Uterus (tissue), 3 donors: ENCODE measurements at regions not wholly inside any gene's neighbourhood (a gene's known extent, or its start where the extent isn't known, plus 50 kb on each side); places are given as distances from the start of the nearest gene placed in this dataset.

Source experiments
- DNase-seq, 2 donors: peaks; one replicate each; pipeline ENCODE4 v3.0.0-alpha.2; 2019 to 2020
- H3K27ac ChIP-seq, 2 donors: fragments of 200-600 bp; sonication (generic); 1 replicate in 1 of 2; 2 replicates in 1 of 2; pipeline ENCODE4 v1.5.1; 2016 to 2018
- H3K27me3 ChIP-seq, 2 donors: fragments of 200-600 bp; sonication (generic); one replicate each; pipeline ENCODE4 v1.5.1; 2018 to 2019; ENCODE audit warnings: control low read depth in 1 of 2
- H3K36me3 ChIP-seq, 2 donors: fragments of 200-600 bp; sonication (generic); one replicate each; pipeline ENCODE4 v1.5.1; 2019; ENCODE audit warnings: control low read depth in 1 of 2
- H3K4me1 ChIP-seq, 2 donors: fragments of 200-600 bp; sonication (generic); one replicate each; pipeline ENCODE4 v1.5.1; 2018 to 2019; ENCODE audit warnings: control low read depth in 1 of 2
- H3K4me3 ChIP-seq, 2 donors: fragments of 200-600 bp; sonication (generic); 1 replicate in 1 of 2; 2 replicates in 1 of 2; pipeline ENCODE4 v1.5.1; 2018 to 2019; ENCODE audit warnings: mild to moderate bottlenecking in 1 of 2
- H3K9me3 ChIP-seq, 2 donors: fragments of 200-600 bp; sonication (generic); one replicate each; pipeline ENCODE4 v1.5.1; 2019; ENCODE audit warnings: control low read depth in 1 of 2
- CTCF ChIP-seq, 4 experiments: fragments of 200-600 bp in 2 of 4; fragments of 450-650 bp in 2 of 4; sonication (generic) in 2 of 4; IDR thresholded peaks; one replicate each; pipeline ENCODE4 v1.5.1; 2016 to 2019; ENCODE audit warnings: antibody characterized with exemption in 4 of 4, mild to moderate bottlenecking in 2 of 4, moderate library complexity in 1 of 4
- POLR2A ChIP-seq, 2 donors: fragments of 450-650 bp; IDR thresholded peaks; one replicate each; pipeline ENCODE4 v1.6.1; 2016; ENCODE audit warnings: antibody characterized with exemption in 2 of 2, mild to moderate bottlenecking in 1 of 2, moderate library complexity in 1 of 2
- intact Hi-C: fragments of 100-400 bp; cut with DNase I; formaldehyde crosslinking; loops from one replicate; pipeline ENCODE4 v1.15.1; 2023; ENCODE audit warnings: low total_unique reads
- donor health status: DM: yes; HTN: yes; CAD: no.

GRCh38 chr14:62432955-62433354 is 612.3 kb downstream of the KCNH5 start:
- DNase-seq, result no peak
- Histone ChIP-seq H3K4me3 (no peak overlapping the region), H3K4me1 (no peaks in the 10 kb centered on the region), H3K36me3 (no peaks in the 10 kb centered on the region), H3K27me3 (no peaks in the 10 kb centered on the region), H3K9me3 (no peaks in the 10 kb centered on the region), H3K27ac (no peak overlapping the region)
- TF ChIP-seq CTCF (IDR thresholded peaks at IDR 0.05) (no peak), POLR2A (IDR thresholded peaks at IDR 0.05) (no peak)
- intact Hi-C loops, result no loop called here

GRCh38 chr14:62436261-62436660 is 609.0 kb downstream of the KCNH5 start:
- no peak for DNase-seq
- no peak overlapping the region for H3K27ac ChIP-seq
- H3K9me3 ChIP-seq, result no peaks in the 10 kb centered on the region
- no peaks in the 10 kb centered on the region for H3K27me3 ChIP-seq
- TF ChIP-seq CTCF (IDR thresholded peaks at IDR 0.05), result no peak
- no peak for TF ChIP-seq POLR2A (IDR thresholded peaks at IDR 0.05)
- H3K4me3 ChIP-seq, result no peak overlapping the region
- H3K36me3 ChIP-seq, result no peaks in the 10 kb centered on the region
- H3K4me1 ChIP-seq, result no peaks in the 10 kb centered on the region
- intact Hi-C loops, result no loop called here

GRCh38 chr14:62439210-62439609 is 606.0 kb downstream of the KCNH5 start:
- Histone ChIP-seq H3K4me3 (no peak overlapping the region), H3K9me3 (no peaks in the 10 kb centered on the region), H3K4me1 (no peaks in the 10 kb centered on the region), H3K36me3 (no peaks in the 10 kb centered on the region), H3K27me3 (no peaks in the 10 kb centered on the region), H3K27ac (no peak overlapping the region)
- DNase-seq, result no peak
- TF ChIP-seq CTCF (IDR thresholded peaks at IDR 0.05), result no peak
- TF ChIP-seq POLR2A (IDR thresholded peaks at IDR 0.05), result no peak
- intact Hi-C loops, result no loop called here

GRCh38 chr14:62443796-62444195 is 601.5 kb downstream of the KCNH5 start:
- intact Hi-C loops, result no loop called here

GRCh38 chr14:62445570-62445969 is 599.7 kb downstream of the KCNH5 start:
- no peaks in the 10 kb centered on the region for H3K27me3 ChIP-seq
- no peak for DNase-seq
- H3K9me3 ChIP-seq, result no peaks in the 10 kb centered on the region
- H3K4me3 ChIP-seq, result no peak overlapping the region
- intact Hi-C loops, result no loop called here
- H3K4me1 ChIP-seq, result no peaks in the 10 kb centered on the region
- H3K36me3 ChIP-seq, result no peaks in the 10 kb centered on the region
- TF ChIP-seq POLR2A (IDR thresholded peaks at IDR 0.05) (no peak), CTCF (IDR thresholded peaks at IDR 0.05) (no peak)
- H3K27ac ChIP-seq, result no peak overlapping the region

More at GRCh38 chr14:62443796-62444195, 601.5 kb downstream of the KCNH5 start:
- no peaks in the 10 kb centered on the region for H3K4me1 ChIP-seq
- H3K27me3 ChIP-seq, result no peaks in the 10 kb centered on the region
- no peaks in the 10 kb centered on the region for H3K36me3 ChIP-seq
- H3K9me3 ChIP-seq, result no peaks in the 10 kb centered on the region
- no peak overlapping the region for H3K4me3 ChIP-seq
- no peak overlapping the region for H3K27ac ChIP-seq
- no peak for DNase-seq
- TF ChIP-seq POLR2A (IDR thresholded peaks at IDR 0.05) (no peak), CTCF (IDR thresholded peaks at IDR 0.05) (no peak)
